H54 (cell line): ENCODE measurements at regions not wholly inside any gene's neighbourhood (a gene's known extent, or its start where the extent isn't known, plus 50 kb on each side); places are given as distances from the start of the nearest gene placed in this dataset.

Source experiments
- DNase-seq: peaks from one replicate; pipeline ENCODE4 v3.0.0; 2011; ENCODE audit warnings: low spot score, mixed read lengths; ENCODE audit not compliant: insufficient read length
- FAIRE-seq: peaks from 3 replicates; lab custom pipeline; 2011; peaks lifted over from hg19 to GRCh38; lab: Jason Lieb, UNC
- POLR2A ChIP-seq: IDR thresholded peaks from 2 replicates; pipeline ENCODE4 v1.6.1; 2011; ENCODE audit warnings: low read depth, mild to moderate bottlenecking, low read length

GRCh38 chr10:130782467-130782866, 529.1 kb downstream of the TCERG1L start:
- FAIRE-seq (no peak), DNase-seq (no peak)
- no peak for TF ChIP-seq POLR2A

- FAIRE-seq (no peak), DNase-seq (no peak)
- no peak for TF ChIP-seq POLR2A
Observed at GRCh38 chr10:130784326-130784725, 527.2 kb downstream of the TCERG1L start.

- no peak for DNase-seq
- no peak for TF ChIP-seq POLR2A
- no peak for FAIRE-seq
Observed at GRCh38 chr10:130786365-130786966, 525.1 kb downstream of the TCERG1L start.

- no peak for FAIRE-seq
- no peak for TF ChIP-seq POLR2A
- DNase-seq = no peak
Observed at GRCh38 chr10:130787243-130787642, 524.3 kb downstream of the TCERG1L start.

- DNase-seq (no peak), FAIRE-seq (no peak)
- no peak for TF ChIP-seq POLR2A
Observed at GRCh38 chr10:130787821-130788220, 523.7 kb downstream of the TCERG1L start.

- no peak for TF ChIP-seq POLR2A
- FAIRE-seq (no peak), DNase-seq (no peak)
Observed at GRCh38 chr10:130790339-130790738, 521.2 kb downstream of the TCERG1L start.

GRCh38 chr10:130792096-130792845, 519.2 kb downstream of the TCERG1L start:
- no peak for FAIRE-seq
- no peak for TF ChIP-seq POLR2A
- no peak for DNase-seq

- no peak for FAIRE-seq
- no peak for DNase-seq
- TF ChIP-seq POLR2A = no peak
Observed at GRCh38 chr10:130795819-130796218, 515.7 kb downstream of the TCERG1L start.

- no peak for TF ChIP-seq POLR2A
- DNase-seq (no peak), FAIRE-seq (no peak)
Observed at GRCh38 chr10:130799532-130799931, 512.0 kb downstream of the TCERG1L start.

- TF ChIP-seq POLR2A = no peak
- no peak for FAIRE-seq
- DNase-seq = no peak
Observed at GRCh38 chr10:130800281-130800680, 511.2 kb downstream of the TCERG1L start.

- no peak for TF ChIP-seq POLR2A
- FAIRE-seq (no peak), DNase-seq (no peak)
Observed at GRCh38 chr10:130801276-130801675, 510.2 kb downstream of the TCERG1L start.

- no peak for DNase-seq
Observed at GRCh38 chr10:130801784-130802183, 509.7 kb downstream of the TCERG1L start.

GRCh38 chr10:130802301-130802700, 509.2 kb downstream of the TCERG1L start:
- TF ChIP-seq POLR2A = no peak
- no peak for DNase-seq
- FAIRE-seq = no peak

More at GRCh38 chr10:130801784-130802183, 509.7 kb downstream of the TCERG1L start:
- no peak for TF ChIP-seq POLR2A
- no peak for FAIRE-seq

GRCh38 chr10:130804281-130804680, 507.2 kb downstream of the TCERG1L start:
- no peak for DNase-seq
- FAIRE-seq = no peak
- TF ChIP-seq POLR2A = no peak

- no peak for TF ChIP-seq POLR2A
- FAIRE-seq = no peak
Observed at GRCh38 chr10:130804778-130805634, 506.5 kb downstream of the TCERG1L start.

More at GRCh38 chr10:130804778-130805634, 506.5 kb downstream of the TCERG1L start:
- DNase-seq = no peak
